Panc1 (cell line): ENCODE measurements at regions not wholly inside any gene's neighbourhood (a gene's known extent, or its start where the extent isn't known, plus 50 kb on each side); places are given as distances from the start of the nearest gene placed in this dataset.

Experiments used
- POLR2AphosphoS5 ChIP-seq: IDR thresholded peaks from 2 replicates; pipeline ENCODE4 v1.6.1; 2012; ENCODE audit warnings: mild to moderate bottlenecking, low read depth, low read length, moderate library complexity
- TF ChIP-seq, protein P1 (sequence below): fragments of 450-650 bp; IDR thresholded peaks from 2 replicates; pipeline ENCODE4 v1.5.1; 2017; ENCODE audit warnings: mild to moderate bottlenecking
- TF ChIP-seq, protein P2 (sequence below), 2 experiments: IDR thresholded peaks; 2 replicates each; pipeline ENCODE4 v1.6.1; 2011 to 2012; ENCODE audit warnings: low read depth in 2 of 2, control low read depth in 1 of 2, low read length in 1 of 2, mild to moderate bottlenecking in 1 of 2, moderate library complexity in 1 of 2; ENCODE audit not compliant: insufficient read depth in 1 of 2

DNA sequence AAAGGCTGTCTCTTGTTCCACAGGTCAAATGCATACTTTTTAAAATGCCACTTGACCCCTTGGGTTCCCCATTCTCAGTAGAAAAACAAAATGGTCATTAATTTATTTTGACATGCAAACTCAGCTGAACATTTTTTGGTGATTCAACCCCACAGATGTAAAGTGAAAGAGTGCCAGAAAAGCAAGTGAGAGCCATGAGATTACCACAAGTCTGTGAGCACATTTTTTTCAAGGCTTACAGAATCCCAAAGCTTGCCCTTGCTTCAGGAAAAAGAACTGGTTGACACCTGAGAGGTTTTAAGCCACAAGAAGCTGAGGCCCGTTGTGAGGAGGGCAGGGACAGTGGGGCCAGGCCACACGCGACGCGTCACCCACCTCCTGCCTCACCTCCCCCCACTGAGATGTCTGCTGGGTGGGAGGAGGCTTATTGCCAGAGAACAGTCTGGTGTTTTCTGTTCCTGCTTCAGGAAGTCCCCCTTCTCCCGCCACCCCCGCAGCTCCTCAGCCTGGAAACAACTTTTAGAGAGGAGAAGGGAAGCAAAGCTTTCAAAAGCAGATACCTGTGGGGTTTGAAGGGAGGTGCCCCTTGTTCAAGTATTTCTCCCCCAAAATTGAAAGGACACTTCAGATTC is 70.4 kb upstream of the CYP1B1 start:
- TF ChIP-seq, protein P1, sequence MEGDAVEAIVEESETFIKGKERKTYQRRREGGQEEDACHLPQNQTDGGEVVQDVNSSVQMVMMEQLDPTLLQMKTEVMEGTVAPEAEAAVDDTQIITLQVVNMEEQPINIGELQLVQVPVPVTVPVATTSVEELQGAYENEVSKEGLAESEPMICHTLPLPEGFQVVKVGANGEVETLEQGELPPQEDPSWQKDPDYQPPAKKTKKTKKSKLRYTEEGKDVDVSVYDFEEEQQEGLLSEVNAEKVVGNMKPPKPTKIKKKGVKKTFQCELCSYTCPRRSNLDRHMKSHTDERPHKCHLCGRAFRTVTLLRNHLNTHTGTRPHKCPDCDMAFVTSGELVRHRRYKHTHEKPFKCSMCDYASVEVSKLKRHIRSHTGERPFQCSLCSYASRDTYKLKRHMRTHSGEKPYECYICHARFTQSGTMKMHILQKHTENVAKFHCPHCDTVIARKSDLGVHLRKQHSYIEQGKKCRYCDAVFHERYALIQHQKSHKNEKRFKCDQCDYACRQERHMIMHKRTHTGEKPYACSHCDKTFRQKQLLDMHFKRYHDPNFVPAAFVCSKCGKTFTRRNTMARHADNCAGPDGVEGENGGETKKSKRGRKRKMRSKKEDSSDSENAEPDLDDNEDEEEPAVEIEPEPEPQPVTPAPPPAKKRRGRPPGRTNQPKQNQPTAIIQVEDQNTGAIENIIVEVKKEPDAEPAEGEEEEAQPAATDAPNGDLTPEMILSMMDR: no peak
- TF ChIP-seq, protein P2, sequence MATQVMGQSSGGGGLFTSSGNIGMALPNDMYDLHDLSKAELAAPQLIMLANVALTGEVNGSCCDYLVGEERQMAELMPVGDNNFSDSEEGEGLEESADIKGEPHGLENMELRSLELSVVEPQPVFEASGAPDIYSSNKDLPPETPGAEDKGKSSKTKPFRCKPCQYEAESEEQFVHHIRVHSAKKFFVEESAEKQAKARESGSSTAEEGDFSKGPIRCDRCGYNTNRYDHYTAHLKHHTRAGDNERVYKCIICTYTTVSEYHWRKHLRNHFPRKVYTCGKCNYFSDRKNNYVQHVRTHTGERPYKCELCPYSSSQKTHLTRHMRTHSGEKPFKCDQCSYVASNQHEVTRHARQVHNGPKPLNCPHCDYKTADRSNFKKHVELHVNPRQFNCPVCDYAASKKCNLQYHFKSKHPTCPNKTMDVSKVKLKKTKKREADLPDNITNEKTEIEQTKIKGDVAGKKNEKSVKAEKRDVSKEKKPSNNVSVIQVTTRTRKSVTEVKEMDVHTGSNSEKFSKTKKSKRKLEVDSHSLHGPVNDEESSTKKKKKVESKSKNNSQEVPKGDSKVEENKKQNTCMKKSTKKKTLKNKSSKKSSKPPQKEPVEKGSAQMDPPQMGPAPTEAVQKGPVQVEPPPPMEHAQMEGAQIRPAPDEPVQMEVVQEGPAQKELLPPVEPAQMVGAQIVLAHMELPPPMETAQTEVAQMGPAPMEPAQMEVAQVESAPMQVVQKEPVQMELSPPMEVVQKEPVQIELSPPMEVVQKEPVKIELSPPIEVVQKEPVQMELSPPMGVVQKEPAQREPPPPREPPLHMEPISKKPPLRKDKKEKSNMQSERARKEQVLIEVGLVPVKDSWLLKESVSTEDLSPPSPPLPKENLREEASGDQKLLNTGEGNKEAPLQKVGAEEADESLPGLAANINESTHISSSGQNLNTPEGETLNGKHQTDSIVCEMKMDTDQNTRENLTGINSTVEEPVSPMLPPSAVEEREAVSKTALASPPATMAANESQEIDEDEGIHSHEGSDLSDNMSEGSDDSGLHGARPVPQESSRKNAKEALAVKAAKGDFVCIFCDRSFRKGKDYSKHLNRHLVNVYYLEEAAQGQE (IDR thresholded peaks at IDR 0.05; ENCODE audit: insufficient read depth in 1 of 2, low read depth in 2 of 2, low read length in 1 of 2): no peak
- no peak for TF ChIP-seq POLR2AphosphoS5
